Suprapubic skin (tissue), 4 donors: ENCODE measurements at regions not wholly inside any gene's neighbourhood (a gene's known extent, or its start where the extent isn't known, plus 50 kb on each side); places are given as distances from the start of the nearest gene placed in this dataset.

Experiments used
- EP300 ChIP-seq: sonication (generic); formaldehyde crosslinking; IDR thresholded peaks from one replicate; pipeline ENCODE4 v1.6.1; 2017; ENCODE audit warnings: antibody characterized with exemption
- POLR2A ChIP-seq, 2 donors: fragments of 450-650 bp; IDR thresholded peaks; one replicate each; pipeline ENCODE4 v1.6.1; 2017; ENCODE audit warnings: antibody characterized with exemption in 2 of 2, mild to moderate bottlenecking in 2 of 2, moderate library complexity in 2 of 2
- POLR2AphosphoS5 ChIP-seq, 3 donors: sonication (generic); formaldehyde crosslinking; IDR thresholded peaks; one replicate each; pipeline ENCODE4 v1.6.1; 2017; ENCODE audit warnings: antibody characterized with exemption in 3 of 3
- TF ChIP-seq, protein P1 (sequence below), 2 donors: fragments of 200-600 bp in 1 of 2; fragments of 450-650 bp in 1 of 2; sonication (generic) in 1 of 2; IDR thresholded peaks; one replicate each; pipeline ENCODE4 v1.5.1; 2016 to 2019; ENCODE audit warnings: antibody characterized with exemption in 2 of 2, mild to moderate bottlenecking in 1 of 2, moderate library complexity in 1 of 2

DNA sequence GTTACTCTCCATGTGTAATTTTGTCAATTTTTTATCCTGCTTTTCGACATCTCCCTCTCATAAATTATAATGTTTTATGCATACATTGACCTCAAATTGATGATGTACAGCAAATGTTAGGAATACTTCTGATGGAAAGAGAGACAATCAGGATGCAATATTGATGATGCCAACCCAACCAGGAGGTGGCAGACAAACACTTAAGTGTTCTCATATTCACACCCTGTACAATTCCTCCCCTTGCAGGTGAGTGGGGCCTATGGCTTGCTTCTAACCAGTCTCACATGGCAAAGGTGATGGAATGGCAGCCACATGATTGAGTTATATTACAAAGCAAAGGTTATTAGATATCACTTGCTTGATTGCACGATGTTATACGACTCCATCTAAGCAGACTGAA, 594.3 kb upstream of the REG3G start:
- TF ChIP-seq POLR2A (IDR thresholded peaks at IDR 0.05) (no peak), POLR2AphosphoS5 (IDR thresholded peaks at IDR 0.05) (no peak), EP300 (no peak)
- TF ChIP-seq, protein P1, sequence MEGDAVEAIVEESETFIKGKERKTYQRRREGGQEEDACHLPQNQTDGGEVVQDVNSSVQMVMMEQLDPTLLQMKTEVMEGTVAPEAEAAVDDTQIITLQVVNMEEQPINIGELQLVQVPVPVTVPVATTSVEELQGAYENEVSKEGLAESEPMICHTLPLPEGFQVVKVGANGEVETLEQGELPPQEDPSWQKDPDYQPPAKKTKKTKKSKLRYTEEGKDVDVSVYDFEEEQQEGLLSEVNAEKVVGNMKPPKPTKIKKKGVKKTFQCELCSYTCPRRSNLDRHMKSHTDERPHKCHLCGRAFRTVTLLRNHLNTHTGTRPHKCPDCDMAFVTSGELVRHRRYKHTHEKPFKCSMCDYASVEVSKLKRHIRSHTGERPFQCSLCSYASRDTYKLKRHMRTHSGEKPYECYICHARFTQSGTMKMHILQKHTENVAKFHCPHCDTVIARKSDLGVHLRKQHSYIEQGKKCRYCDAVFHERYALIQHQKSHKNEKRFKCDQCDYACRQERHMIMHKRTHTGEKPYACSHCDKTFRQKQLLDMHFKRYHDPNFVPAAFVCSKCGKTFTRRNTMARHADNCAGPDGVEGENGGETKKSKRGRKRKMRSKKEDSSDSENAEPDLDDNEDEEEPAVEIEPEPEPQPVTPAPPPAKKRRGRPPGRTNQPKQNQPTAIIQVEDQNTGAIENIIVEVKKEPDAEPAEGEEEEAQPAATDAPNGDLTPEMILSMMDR (IDR thresholded peaks at IDR 0.05) = no peak
